H1 (cell line): ENCODE measurements at regions not wholly inside any gene's neighbourhood (a gene's known extent, or its start where the extent isn't known, plus 50 kb on each side); places are given as distances from the start of the nearest gene placed in this dataset.

Source experiments
- NANOG ChIP-seq: IDR thresholded peaks from 2 replicates; pipeline ENCODE4 v1.6.1; 2011; ENCODE audit warnings: low read length, low read depth, mild to moderate bottlenecking, inconsistent platforms; ENCODE audit not compliant: insufficient read depth, poor library complexity, severe bottlenecking
- POLR2AphosphoS5 ChIP-seq: IDR thresholded peaks from 2 replicates; pipeline ENCODE4 v1.6.1; 2011; ENCODE audit warnings: low read depth, low read length
- RXRA ChIP-seq: IDR thresholded peaks from 2 replicates; pipeline ENCODE4 v1.6.1; 2011; ENCODE audit warnings: low read depth, mild to moderate bottlenecking, low read length, moderate library complexity; ENCODE audit not compliant: insufficient read depth
- YY1 ChIP-seq: IDR thresholded peaks from 2 replicates; pipeline ENCODE4 v1.6.1; 2011; ENCODE audit warnings: low read depth, mild to moderate bottlenecking, low read length

- TF ChIP-seq RXRA = no peak
- no peak for TF ChIP-seq POLR2AphosphoS5
- TF ChIP-seq YY1 = no peak
- TF ChIP-seq NANOG = no peak
Measured at GRCh38 chr7:155207326-155208002, 90.2 kb upstream of the INSIG1 start (continued).
